GM12873 (cell line): ENCODE measurements at regions not wholly inside any gene's neighbourhood (a gene's known extent, or its start where the extent isn't known, plus 50 kb on each side); places are given as distances from the start of the nearest gene placed in this dataset.

Experiments
- CTCF ChIP-seq: IDR thresholded peaks from 2 replicates; pipeline ENCODE4 v1.5.1; 2012; ENCODE audit warnings: low read depth, mild to moderate bottlenecking, moderate library complexity, low read length, control low read depth; ENCODE audit not compliant: insufficient read depth; ENCODE audit errors: missing control alignments

GRCh38 chrX:104513162-104513561, 52.8 kb upstream of the IL1RAPL2 start:
- TF ChIP-seq CTCF = no peak

GRCh38 chrX:104510801-104511200, 55.2 kb upstream of the IL1RAPL2 start:
- no peak for TF ChIP-seq CTCF

GRCh38 chrX:104502460-104502859, 63.5 kb upstream of the IL1RAPL2 start:
- no peak for TF ChIP-seq CTCF

GRCh38 chrX:104488811-104489210, 77.2 kb upstream of the IL1RAPL2 start:
- no peak for TF ChIP-seq CTCF

- TF ChIP-seq CTCF = no peak
Measured at GRCh38 chrX:104486691-104487090, 79.3 kb upstream of the IL1RAPL2 start.

GRCh38 chrX:104482757-104483156, 83.2 kb upstream of the IL1RAPL2 start:
- TF ChIP-seq CTCF = peak; percentile 1

- TF ChIP-seq CTCF = no peak
Measured at GRCh38 chrX:104469771-104470170, 96.2 kb upstream of the IL1RAPL2 start.
